ENCODE measurements at regions not wholly inside any gene's neighbourhood (a gene's known extent, or its start where the extent isn't known, plus 50 kb on each side); places are given as distances from the start of the nearest gene placed in this dataset.

DNA sequence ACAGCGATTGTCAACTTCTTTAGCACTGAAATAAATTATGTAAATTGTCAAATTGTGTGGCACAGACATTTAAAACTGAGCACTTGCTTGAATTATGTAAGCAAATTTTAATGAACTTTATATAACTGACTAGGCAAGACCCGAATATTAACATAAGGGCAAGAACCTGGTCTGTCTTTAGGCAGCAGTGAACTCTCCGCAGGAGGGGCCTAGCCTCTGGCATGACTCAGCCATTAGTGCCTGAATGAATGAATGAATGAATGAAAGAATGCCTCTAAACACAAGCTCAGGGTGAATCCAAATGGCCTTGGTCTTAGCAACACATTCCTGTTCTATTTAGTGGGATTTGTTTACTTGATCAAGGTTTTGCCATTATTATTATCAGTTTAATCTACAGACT lies 654.7 kb upstream of the ARGLU1 start:
- CTCF ChIA-PET = interaction anchor here (0.6 to 1.0 kb wide), 2 partner anchors 447 to 933 kb away, joined by 3 to 4 read pairs; no protein-coding TSS in a partner anchor
- H3K27me3 ChIP-seq (ENCODE audit: control insufficient read depth, insufficient read depth, low read length) = no peaks in the 10 kb centered on the region
- H3K27ac ChIP-seq (ENCODE audit: low read depth, low read length) = no peak overlapping the region
- POLR2A ChIA-PET = no interaction called here
- TF ChIP-seq, protein P1, sequence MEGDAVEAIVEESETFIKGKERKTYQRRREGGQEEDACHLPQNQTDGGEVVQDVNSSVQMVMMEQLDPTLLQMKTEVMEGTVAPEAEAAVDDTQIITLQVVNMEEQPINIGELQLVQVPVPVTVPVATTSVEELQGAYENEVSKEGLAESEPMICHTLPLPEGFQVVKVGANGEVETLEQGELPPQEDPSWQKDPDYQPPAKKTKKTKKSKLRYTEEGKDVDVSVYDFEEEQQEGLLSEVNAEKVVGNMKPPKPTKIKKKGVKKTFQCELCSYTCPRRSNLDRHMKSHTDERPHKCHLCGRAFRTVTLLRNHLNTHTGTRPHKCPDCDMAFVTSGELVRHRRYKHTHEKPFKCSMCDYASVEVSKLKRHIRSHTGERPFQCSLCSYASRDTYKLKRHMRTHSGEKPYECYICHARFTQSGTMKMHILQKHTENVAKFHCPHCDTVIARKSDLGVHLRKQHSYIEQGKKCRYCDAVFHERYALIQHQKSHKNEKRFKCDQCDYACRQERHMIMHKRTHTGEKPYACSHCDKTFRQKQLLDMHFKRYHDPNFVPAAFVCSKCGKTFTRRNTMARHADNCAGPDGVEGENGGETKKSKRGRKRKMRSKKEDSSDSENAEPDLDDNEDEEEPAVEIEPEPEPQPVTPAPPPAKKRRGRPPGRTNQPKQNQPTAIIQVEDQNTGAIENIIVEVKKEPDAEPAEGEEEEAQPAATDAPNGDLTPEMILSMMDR (IDR thresholded peaks at IDR 0.05; ENCODE audit: low read depth, low read length) = no peak
- DNase-seq (ENCODE audit: low read depth, low spot score) = no peak
- no peak overlapping the region for H3K4me3 ChIP-seq (ENCODE audit: low read depth, low read length)
- no peaks in the 10 kb centered on the region for H3K9me3 ChIP-seq (ENCODE audit: control insufficient read depth, insufficient read depth, low read length)

DNA sequence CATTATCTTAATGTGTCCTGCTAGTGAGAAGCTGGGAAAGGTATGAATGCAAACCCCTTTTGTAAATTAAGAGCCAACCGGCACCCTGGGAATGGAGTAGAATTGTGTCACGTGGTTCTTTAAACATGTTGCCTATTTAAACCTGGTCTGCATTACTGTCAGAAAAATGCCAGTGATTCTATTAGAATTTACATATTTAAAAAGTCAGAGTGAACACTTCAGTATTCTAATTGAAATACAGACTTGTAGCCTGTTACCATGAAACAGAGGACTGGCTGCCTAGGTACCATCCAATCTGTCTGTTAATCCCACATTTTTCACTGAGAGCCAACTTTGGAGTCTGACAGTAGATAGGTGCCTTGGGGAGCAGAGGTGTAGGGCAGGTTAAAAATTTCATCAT lies 652.3 kb upstream of the ARGLU1 start:
- ChIA-PET CTCF (interaction anchor here (1.2 kb wide), 1 partner anchor 9 kb away, joined by 4 read pairs; no protein-coding TSS in a partner anchor), POLR2A (no interaction called here)
- H3K4me3 ChIP-seq (ENCODE audit: low read depth, low read length) = no peak overlapping the region
- DNase-seq (ENCODE audit: low read depth, low spot score) = no peak
- no peak overlapping the region for H3K27ac ChIP-seq (ENCODE audit: low read depth, low read length)
- TF ChIP-seq, protein P1 (IDR thresholded peaks at IDR 0.05; ENCODE audit: low read depth, low read length) = no peak
- no peaks in the 10 kb centered on the region for H3K27me3 ChIP-seq (ENCODE audit: control insufficient read depth, insufficient read depth, low read length)
- no peaks in the 10 kb centered on the region; the same call in 1 of the 2 replicates for H3K9me3 ChIP-seq (ENCODE audit: control insufficient read depth, insufficient read depth, low read length)

DNA sequence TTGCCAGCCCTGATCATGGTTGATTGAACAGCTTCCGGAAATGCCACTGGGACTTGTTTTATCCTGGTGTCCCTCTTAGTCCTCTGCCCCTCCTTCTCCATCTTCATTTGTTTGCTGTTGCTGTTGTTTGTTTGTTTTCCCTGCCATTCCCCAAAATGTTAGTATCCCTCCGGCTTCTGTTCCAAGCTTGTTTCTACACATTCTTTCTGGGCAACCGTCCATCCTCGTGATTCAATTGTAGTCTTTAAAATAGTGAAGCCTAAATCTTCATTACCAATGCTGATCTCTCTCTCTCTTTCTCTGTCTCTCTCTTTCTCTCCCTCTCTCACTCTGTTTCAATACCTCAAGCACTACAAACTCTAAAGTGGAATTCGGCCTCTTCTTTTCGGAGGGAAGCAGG lies 649.3 kb upstream of the ARGLU1 start:
- H3K27ac ChIP-seq (ENCODE audit: low read depth, low read length) = no peak overlapping the region
- ChIA-PET CTCF (interaction anchor here (1.5 to 2.8 kb wide), 2 partner anchors 156 to 939 kb away, joined by 4 to 11 read pairs; no protein-coding TSS in a partner anchor), POLR2A (interaction anchor here (1.5 kb wide), 1 partner anchor 41 kb away, joined by 5 read pairs; no protein-coding TSS in a partner anchor)
- TF ChIP-seq, protein P1 (IDR thresholded peaks at IDR 0.05; ENCODE audit: low read depth, low read length) = no peak
- H3K9me3 ChIP-seq (ENCODE audit: control insufficient read depth, insufficient read depth, low read length) = no peaks in the 10 kb centered on the region; the same call in 1 of the 2 replicates
- H3K27me3 ChIP-seq (ENCODE audit: control insufficient read depth, insufficient read depth, low read length) = no peaks in the 10 kb centered on the region
- no peak for DNase-seq (ENCODE audit: low read depth, low spot score)
- no peak overlapping the region for H3K4me3 ChIP-seq (ENCODE audit: low read depth, low read length)

DNA sequence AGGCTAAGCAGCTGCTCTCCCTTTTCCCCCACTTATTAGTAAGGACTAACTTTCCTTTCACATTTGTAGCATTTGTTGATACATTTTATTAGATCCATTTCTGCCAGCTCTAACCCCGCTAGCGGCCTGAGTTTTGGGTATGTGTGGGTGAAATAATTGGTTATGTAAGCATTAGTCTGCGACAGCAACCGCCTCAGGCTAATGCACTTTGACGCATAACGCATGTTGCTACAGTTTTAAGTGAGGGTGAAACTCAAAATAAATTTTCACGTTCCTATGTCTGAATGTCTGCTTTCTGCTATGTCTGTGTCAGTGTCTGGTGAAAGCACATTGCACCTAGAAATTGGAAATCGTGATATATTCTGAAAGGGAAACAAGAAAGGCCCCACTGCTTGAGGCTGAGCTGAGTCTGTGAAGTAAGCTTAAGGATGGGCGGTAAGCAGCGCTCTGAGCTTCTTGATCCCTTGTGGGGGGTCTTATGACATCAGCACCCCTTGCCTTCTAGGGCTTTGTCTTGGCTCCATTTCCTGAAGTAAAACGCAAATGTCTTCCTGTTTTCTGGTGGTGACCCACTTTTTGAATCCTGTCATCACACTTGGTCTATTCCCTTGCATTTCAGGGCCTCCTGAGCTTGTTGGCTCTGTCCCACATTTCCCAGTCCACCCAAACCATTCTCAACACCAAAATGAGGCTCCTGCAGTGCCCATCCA lies 648.3 kb upstream of the ARGLU1 start:
- CTCF ChIA-PET = interaction anchor here (1.5 to 2.8 kb wide), 2 partner anchors 157 to 940 kb away, joined by 4 to 11 read pairs; no protein-coding TSS in a partner anchor
- Histone ChIP-seq H3K4me3 (ENCODE audit: low read depth, low read length) (no peak overlapping the region), H3K27ac (ENCODE audit: low read depth, low read length) (no peak overlapping the region), H3K27me3 (ENCODE audit: control insufficient read depth, insufficient read depth, low read length) (no peaks in the 10 kb centered on the region), H3K9me3 (ENCODE audit: control insufficient read depth, insufficient read depth, low read length) (no peaks in the 10 kb centered on the region; the same call in 1 of the 2 replicates)
- POLR2A ChIA-PET = no interaction called here
- DNase-seq (ENCODE audit: low read depth, low spot score) = no peak
- TF ChIP-seq, protein P1 (IDR thresholded peaks at IDR 0.05; ENCODE audit: low read depth, low read length) = no peak

DNA sequence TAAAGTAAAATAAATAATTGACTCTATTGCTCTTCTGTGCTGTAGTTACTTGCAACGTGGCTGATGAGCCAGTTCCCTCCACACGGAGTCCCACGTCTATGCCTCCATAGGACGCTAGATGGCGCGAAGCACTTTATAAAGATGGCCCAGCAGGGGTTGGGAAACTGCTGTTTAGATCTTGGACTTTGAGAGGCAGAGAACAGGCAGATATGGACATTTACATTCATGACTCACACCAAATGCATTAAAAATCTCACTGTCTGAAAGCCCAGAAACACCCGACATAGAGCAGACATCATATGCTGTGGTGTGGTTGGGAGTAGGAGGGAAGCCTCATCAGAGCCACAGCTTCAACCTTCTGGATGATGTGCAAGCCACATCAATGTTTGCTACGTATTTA lies 643.1 kb upstream of the ARGLU1 start:
- H3K9me3 ChIP-seq (ENCODE audit: control insufficient read depth, insufficient read depth, low read length) = no peaks in the 10 kb centered on the region
- ChIA-PET CTCF (interaction anchor here (0.6 to 2.9 kb wide), 9 partner anchors 9 to 945 kb away, joined by 3 to 20 read pairs (median 4); no protein-coding TSS in a partner anchor), POLR2A (no interaction called here)
- TF ChIP-seq, protein P1 (IDR thresholded peaks at IDR 0.05; ENCODE audit: low read depth, low read length) = peak; percentile 98
- DNase-seq (ENCODE audit: low read depth, low spot score) = peak; percentile 88
- H3K4me3 ChIP-seq (ENCODE audit: low read depth, low read length) = no peak overlapping the region
- no peak overlapping the region for H3K27ac ChIP-seq (ENCODE audit: low read depth, low read length)
- no peaks in the 10 kb centered on the region for H3K27me3 ChIP-seq (ENCODE audit: control insufficient read depth, insufficient read depth, low read length)
